ENCODE measurements at regions not wholly inside any gene's neighbourhood (a gene's known extent, or its start where the extent isn't known, plus 50 kb on each side); places are given as distances from the start of the nearest gene placed in this dataset.

DNA sequence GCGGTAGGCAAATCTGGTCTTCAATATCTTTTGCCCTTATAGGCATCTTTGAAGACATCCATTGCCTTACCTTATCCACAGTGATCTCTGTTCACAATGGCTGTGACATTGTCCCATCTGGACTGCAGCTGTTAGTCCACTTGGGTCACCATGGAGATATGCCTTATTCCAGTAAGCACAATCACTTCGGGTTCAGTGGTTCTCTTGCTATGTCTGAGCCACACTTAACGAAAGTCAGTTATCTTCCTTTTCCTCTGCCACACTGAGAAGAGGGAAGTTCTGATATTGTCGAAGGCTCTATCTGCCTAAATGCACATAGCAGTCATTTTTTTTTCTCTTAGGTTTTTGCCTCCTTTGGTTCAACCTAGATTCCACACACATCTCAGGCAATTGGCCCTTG lies 119.0 kb upstream of the SATB1 start:
- no peak for TF ChIP-seq POLR2A (IDR thresholded peaks at IDR 0.05)
- TF ChIP-seq, protein P1, sequence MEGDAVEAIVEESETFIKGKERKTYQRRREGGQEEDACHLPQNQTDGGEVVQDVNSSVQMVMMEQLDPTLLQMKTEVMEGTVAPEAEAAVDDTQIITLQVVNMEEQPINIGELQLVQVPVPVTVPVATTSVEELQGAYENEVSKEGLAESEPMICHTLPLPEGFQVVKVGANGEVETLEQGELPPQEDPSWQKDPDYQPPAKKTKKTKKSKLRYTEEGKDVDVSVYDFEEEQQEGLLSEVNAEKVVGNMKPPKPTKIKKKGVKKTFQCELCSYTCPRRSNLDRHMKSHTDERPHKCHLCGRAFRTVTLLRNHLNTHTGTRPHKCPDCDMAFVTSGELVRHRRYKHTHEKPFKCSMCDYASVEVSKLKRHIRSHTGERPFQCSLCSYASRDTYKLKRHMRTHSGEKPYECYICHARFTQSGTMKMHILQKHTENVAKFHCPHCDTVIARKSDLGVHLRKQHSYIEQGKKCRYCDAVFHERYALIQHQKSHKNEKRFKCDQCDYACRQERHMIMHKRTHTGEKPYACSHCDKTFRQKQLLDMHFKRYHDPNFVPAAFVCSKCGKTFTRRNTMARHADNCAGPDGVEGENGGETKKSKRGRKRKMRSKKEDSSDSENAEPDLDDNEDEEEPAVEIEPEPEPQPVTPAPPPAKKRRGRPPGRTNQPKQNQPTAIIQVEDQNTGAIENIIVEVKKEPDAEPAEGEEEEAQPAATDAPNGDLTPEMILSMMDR (IDR thresholded peaks at IDR 0.05): no peak
- TF ChIP-seq POLR2AphosphoS5 (IDR thresholded peaks at IDR 0.05): no peak

Data from sigmoid colon (tissue), 4 donors.